PC-9 (cell line): ENCODE measurements at regions not wholly inside any gene's neighbourhood (a gene's known extent, or its start where the extent isn't known, plus 50 kb on each side); places are given as distances from the start of the nearest gene placed in this dataset.

ENCODE experiments used
- CTCF ChIP-seq: fragments of 200-600 bp; sonication (generic); conservative IDR thresholded peaks from 2 replicates; pipeline ENCODE4 v1.6.1; 2017; ENCODE audit warnings: mixed run types, antibody characterized with exemption, mild to moderate bottlenecking, moderate library complexity
- EZH2 ChIP-seq: fragments of 200-600 bp; sonication (generic); IDR thresholded peaks from 2 replicates; pipeline ENCODE4 v1.8.0; 2017; ENCODE audit warnings: antibody characterized with exemption, low read depth

DNA sequence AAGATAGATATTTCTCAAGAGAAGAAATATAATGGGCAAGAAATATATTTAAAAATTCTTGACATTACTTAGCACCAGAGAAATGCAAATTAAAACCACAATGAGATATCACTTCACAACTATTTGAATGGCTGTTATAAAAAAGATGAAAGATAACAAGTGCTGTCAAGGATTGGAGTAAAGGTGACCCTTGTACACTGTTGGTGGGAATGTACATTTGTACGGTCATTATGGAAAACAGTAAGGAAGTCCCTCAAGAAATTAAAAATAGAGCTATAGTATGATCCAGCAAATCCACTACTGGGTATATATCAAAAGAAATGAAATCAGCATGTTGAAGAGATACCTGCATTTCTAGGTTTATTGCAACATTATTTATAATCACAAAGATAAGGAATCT is 326.4 kb downstream of the GBE1 start:
- TF ChIP-seq EZH2 (no peak), CTCF (no peak)
